HUES6 (cell line): ENCODE measurements at regions not wholly inside any gene's neighbourhood (a gene's known extent, or its start where the extent isn't known, plus 50 kb on each side); places are given as distances from the start of the nearest gene placed in this dataset.

Experiments used
- H3K27ac ChIP-seq: 2 replicates; pipeline ENCODE4 v1.7.0; 2013; ENCODE audit warnings: low read depth, mild to moderate bottlenecking, low read length, inconsistent platforms
- H3K27me3 ChIP-seq: 2 replicates; pipeline ENCODE4 v1.6.1; 2013; ENCODE audit warnings: low read length; ENCODE audit not compliant: control insufficient read depth, insufficient read depth
- H3K36me3 ChIP-seq: 2 replicates; pipeline ENCODE4 v1.6.1; 2013; ENCODE audit warnings: low read length; ENCODE audit not compliant: control insufficient read depth, insufficient read depth
- H3K4me1 ChIP-seq: 2 replicates; pipeline ENCODE4 v1.6.1; 2013; ENCODE audit warnings: low read length; ENCODE audit not compliant: control insufficient read depth, insufficient read depth
- H3K4me3 ChIP-seq: 2 replicates; pipeline ENCODE4 v1.5.1; 2013; ENCODE audit warnings: low read depth, low read length
- H3K9ac ChIP-seq: one replicate; pipeline ENCODE4 v1.6.1; 2013; ENCODE audit warnings: mild to moderate bottlenecking, low read length
- H3K9me3 ChIP-seq: 2 replicates; pipeline ENCODE4 v1.6.1; 2013; ENCODE audit warnings: low read depth, low read length; ENCODE audit not compliant: control insufficient read depth, insufficient read depth

DNA sequence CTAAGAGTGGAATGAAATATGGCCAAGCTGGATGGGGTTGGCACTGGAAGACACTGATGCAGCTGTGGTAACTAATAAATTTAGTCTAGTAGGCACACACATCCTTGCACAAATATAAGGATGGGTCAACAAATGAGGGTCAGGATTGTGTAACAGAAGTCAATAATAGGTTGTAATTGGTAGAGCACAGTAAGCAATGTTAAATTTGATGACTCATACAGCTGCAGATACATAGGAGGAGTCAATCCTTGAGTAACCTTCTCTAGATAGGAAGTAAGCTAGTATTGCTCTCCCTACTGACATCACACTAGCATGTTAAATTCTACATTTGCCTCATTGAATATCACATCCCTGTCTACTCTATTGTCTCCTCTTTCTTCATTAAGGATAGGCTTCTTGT, 332.1 kb downstream of the PTPRC start:
- Histone ChIP-seq H3K27ac (no peak overlapping the region), H3K4me1 (peaks cover 5% of the 10 kb centered on the region; the same call in 1 of the 2 replicates), H3K4me3 (no peak overlapping the region), H3K9ac (no peak overlapping the region), H3K9me3 (no peaks in the 10 kb centered on the region), H3K27me3 (no peaks in the 10 kb centered on the region), H3K36me3 (no peaks in the 10 kb centered on the region)

GRCh38 chr1:198977909-198978308, 339.1 kb downstream of the PTPRC start:
- Histone ChIP-seq H3K36me3 (no peaks in the 10 kb centered on the region), H3K9ac (no peak overlapping the region), H3K27me3 (no peaks in the 10 kb centered on the region), H3K27ac (no peak overlapping the region), H3K4me3 (no peak overlapping the region), H3K4me1 (peaks cover 5% of the 10 kb centered on the region; the same call in 1 of the 2 replicates), H3K9me3 (no peaks in the 10 kb centered on the region)

- Histone ChIP-seq H3K9me3 (no peaks in the 10 kb centered on the region), H3K36me3 (no peaks in the 10 kb centered on the region), H3K4me1 (peaks cover 5% of the 10 kb centered on the region; the same call in 1 of the 2 replicates), H3K9ac (no peak overlapping the region), H3K27me3 (no peaks in the 10 kb centered on the region), H3K4me3 (no peak overlapping the region), H3K27ac (no peak overlapping the region)
Measured at GRCh38 chr1:198978523-198978922, 339.7 kb downstream of the PTPRC start.

DNA sequence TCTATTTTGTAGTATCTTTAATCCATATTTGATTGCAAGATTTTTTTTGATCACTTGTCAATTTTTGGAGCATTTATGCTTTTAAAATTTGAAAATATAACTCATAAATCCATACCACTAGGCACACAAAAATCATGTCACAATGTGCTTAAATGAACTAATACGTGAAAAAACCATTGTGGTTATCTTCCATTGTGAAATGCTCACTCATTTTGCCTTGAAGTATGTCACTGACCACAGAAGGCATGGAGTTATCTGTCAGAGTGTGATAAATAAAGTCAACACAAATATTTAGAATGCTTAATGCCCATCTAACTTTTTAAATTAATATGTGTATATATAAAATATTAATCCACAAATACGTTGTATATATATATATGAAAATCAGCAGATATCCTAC, 347.2 kb downstream of the PTPRC start:
- no peaks in the 10 kb centered on the region for H3K27me3 ChIP-seq
- no peak overlapping the region for H3K9ac ChIP-seq
- H3K9me3 ChIP-seq, result no peaks in the 10 kb centered on the region
- H3K27ac ChIP-seq, result no peak overlapping the region
- H3K36me3 ChIP-seq, result no peaks in the 10 kb centered on the region
- no peaks in the 10 kb centered on the region for H3K4me1 ChIP-seq
- H3K4me3 ChIP-seq, result no peak overlapping the region

DNA sequence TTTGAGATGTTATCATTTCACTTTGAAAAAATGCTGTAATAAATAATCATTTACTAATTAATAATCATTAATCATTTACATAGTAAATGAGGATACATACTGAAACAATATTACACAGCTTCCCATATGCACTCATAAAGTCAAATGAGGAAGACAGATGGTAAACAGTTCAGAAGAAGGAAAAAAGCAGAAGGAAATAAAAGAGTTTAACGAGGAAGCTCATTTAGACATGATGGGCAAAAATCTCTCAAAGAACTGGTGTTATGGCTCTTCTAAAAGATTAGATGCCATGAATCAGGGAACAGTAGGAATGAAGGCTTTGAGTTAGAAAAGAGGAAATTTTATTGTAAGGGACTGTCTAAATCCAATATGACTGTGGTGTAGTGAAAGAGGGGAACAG, 347.6 kb downstream of the PTPRC start:
- H3K27me3 ChIP-seq, result no peaks in the 10 kb centered on the region
- H3K4me1 ChIP-seq, result no peaks in the 10 kb centered on the region
- no peaks in the 10 kb centered on the region for H3K36me3 ChIP-seq
- no peak overlapping the region for H3K4me3 ChIP-seq
- H3K9ac ChIP-seq, result no peak overlapping the region
- H3K27ac ChIP-seq, result no peak overlapping the region
- no peaks in the 10 kb centered on the region for H3K9me3 ChIP-seq

DNA sequence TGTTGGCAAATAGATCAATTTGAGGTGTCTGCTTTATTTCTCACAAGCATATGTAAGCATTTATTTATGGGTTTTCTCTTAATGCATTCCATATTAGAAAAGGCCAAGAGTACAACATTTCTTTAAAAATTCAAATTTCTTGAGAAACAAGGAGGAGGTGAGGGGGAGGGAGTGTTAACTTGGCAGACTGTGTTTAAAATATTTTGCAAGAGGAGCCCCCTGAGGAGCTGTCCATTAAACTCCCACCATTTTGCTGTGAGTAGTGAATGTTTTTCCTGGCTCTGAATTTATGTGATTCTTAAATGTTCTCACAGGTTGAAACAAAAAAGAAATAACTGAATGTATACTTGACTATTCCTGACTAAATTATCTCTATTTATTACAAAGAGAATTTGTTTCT, 363.8 kb downstream of the PTPRC start:
- no peak overlapping the region for H3K27ac ChIP-seq
- H3K4me3 ChIP-seq, result no peak overlapping the region
- no peaks in the 10 kb centered on the region for H3K36me3 ChIP-seq
- H3K4me1 ChIP-seq, result no peaks in the 10 kb centered on the region
- H3K9me3 ChIP-seq, result no peaks in the 10 kb centered on the region
- no peak overlapping the region for H3K9ac ChIP-seq
- H3K27me3 ChIP-seq, result no peaks in the 10 kb centered on the region

DNA sequence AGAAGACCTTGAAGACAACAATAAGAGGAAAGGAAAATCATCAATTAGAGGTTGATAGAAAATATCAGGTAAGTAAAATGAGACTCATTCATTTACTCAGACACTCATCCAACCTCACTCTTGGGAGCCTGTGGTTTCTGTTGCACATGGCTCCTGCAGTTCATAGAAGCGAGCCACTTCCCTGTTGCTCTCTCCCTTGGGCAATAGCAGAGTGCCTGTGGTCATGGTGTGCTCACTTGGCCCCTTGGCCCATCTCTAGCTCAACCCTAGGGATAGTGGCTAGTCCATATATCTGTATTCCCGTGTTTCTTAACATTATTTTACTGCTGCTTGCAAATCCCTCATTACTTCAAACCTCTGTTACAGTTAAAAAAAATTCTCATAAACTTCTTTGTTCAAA, 368.6 kb downstream of the PTPRC start:
- Histone ChIP-seq H3K36me3 (no peaks in the 10 kb centered on the region), H3K9me3 (no peaks in the 10 kb centered on the region), H3K4me3 (no peak overlapping the region), H3K27me3 (no peaks in the 10 kb centered on the region), H3K9ac (no peak overlapping the region), H3K4me1 (no peaks in the 10 kb centered on the region), H3K27ac (no peak overlapping the region)

DNA sequence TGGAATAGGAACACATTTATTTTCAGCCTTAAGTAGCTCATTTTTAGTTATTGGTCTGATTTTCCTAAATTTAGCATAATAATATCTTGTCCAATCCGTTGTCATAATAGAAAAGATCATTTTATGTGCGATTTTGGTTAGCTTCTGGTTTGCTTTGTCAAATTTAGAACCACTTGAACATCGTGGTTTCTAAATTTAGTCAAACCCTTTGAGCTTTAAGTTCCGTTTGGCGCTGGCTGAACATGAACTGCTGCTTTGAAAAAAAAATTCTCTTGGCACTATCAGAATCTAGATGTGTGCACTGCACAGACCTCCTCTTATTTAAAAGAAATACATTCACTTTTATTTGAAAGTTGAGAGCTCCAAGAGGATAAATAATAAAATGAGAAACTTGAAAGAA, 370.6 kb downstream of the PTPRC start:
- no peaks in the 10 kb centered on the region for H3K9me3 ChIP-seq
- H3K4me3 ChIP-seq, result no peak overlapping the region
- no peaks in the 10 kb centered on the region for H3K27me3 ChIP-seq
- no peak overlapping the region for H3K9ac ChIP-seq
- no peaks in the 10 kb centered on the region for H3K36me3 ChIP-seq
- H3K4me1 ChIP-seq, result no peaks in the 10 kb centered on the region
- no peak overlapping the region for H3K27ac ChIP-seq

- no peak overlapping the region for H3K4me3 ChIP-seq
- H3K27me3 ChIP-seq, result no peaks in the 10 kb centered on the region
- no peaks in the 10 kb centered on the region for H3K4me1 ChIP-seq
- no peak overlapping the region for H3K27ac ChIP-seq
- no peaks in the 10 kb centered on the region for H3K9me3 ChIP-seq
- no peak overlapping the region for H3K9ac ChIP-seq
- H3K36me3 ChIP-seq, result no peaks in the 10 kb centered on the region
Measured at GRCh38 chr1:199010492-199010891, 371.7 kb downstream of the PTPRC start.

DNA sequence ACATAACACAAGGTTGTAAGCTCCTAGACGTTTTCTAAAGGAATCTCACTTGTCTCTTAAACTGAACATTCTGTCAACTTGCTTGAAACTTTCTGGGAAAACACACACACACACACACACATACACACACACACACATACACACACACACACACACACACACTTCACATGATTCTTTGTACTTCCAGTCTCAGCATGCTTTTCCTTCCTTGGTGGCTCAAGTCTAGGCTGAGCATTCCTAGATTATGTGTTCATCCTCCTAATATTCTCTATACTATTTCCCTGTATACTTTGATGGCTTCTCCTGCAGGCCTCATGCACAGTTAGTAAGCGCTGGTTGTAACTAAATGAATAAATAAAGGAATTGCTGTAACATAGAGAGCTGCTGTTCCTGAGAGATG, 372.1 kb downstream of the PTPRC start:
- Histone ChIP-seq H3K27ac (no peak overlapping the region), H3K27me3 (no peaks in the 10 kb centered on the region), H3K9ac (no peak overlapping the region), H3K4me3 (no peak overlapping the region), H3K9me3 (no peaks in the 10 kb centered on the region), H3K36me3 (no peaks in the 10 kb centered on the region), H3K4me1 (no peaks in the 10 kb centered on the region)

DNA sequence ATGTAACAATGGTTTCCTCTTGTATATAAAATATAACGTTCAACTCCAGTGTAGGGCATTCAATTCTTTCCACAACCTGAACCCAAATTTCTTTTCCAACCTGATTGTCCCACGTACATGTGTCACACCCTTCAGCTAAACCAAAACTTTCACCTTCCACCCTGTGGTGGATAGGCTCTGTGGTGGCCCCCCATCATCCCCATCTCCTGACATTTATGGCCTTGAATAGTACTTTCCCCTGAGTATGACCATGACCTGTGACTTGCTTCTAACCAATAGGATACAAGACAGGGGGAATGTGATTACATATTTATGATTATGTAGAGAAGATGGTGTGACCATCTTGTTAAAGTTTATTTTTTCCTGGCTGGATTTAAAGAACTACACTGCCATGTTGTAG, 377.0 kb downstream of the PTPRC start:
- Histone ChIP-seq H3K4me3 (no peak overlapping the region), H3K9me3 (no peaks in the 10 kb centered on the region), H3K9ac (no peak overlapping the region)

GRCh38 chr1:199018471-199019135, 379.8 kb downstream of the PTPRC start:
- H3K4me1 ChIP-seq, result no peaks in the 10 kb centered on the region
- H3K27me3 ChIP-seq, result no peaks in the 10 kb centered on the region
- H3K36me3 ChIP-seq, result no peaks in the 10 kb centered on the region
- no peak overlapping the region for H3K27ac ChIP-seq
- no peak overlapping the region for H3K9ac ChIP-seq
- H3K4me3 ChIP-seq, result no peak overlapping the region
- no peaks in the 10 kb centered on the region for H3K9me3 ChIP-seq

More for the DNA sequence above, 377.0 kb downstream of the PTPRC start:
- no peaks in the 10 kb centered on the region for H3K36me3 ChIP-seq
- no peaks in the 10 kb centered on the region for H3K4me1 ChIP-seq
- no peaks in the 10 kb centered on the region for H3K27me3 ChIP-seq
- no peak overlapping the region for H3K27ac ChIP-seq
